WERI-Rb-1 (cell line): ENCODE measurements at regions not wholly inside any gene's neighbourhood (a gene's known extent, or its start where the extent isn't known, plus 50 kb on each side); places are given as distances from the start of the nearest gene placed in this dataset.

ENCODE experiments used
- DNase-seq: peaks from one replicate; pipeline ENCODE4 v3.0.0-alpha.2; 2020
- H3K27ac ChIP-seq: fragments of 250-450 bp; sonication (Bioruptor Pico); 2 replicates; pipeline ENCODE4 v1.5.1; 2020; ENCODE audit warnings: mild to moderate bottlenecking, moderate library complexity
- H3K27me3 ChIP-seq: fragments of 250-450 bp; sonication (Bioruptor Pico); 2 replicates; pipeline ENCODE4 v1.5.1; 2021; ENCODE audit warnings: mild to moderate bottlenecking, low read depth, moderate library complexity; ENCODE audit not compliant: insufficient read depth, severe bottlenecking
- H3K36me3 ChIP-seq: fragments of 250-450 bp; sonication (Bioruptor Pico); 2 replicates; pipeline ENCODE4 v1.5.1; 2020; ENCODE audit warnings: mild to moderate bottlenecking, moderate library complexity
- H3K4me3 ChIP-seq: 2 replicates; pipeline ENCODE4 v1.5.1; 2011; ENCODE audit warnings: low read depth, mild to moderate bottlenecking, control low read depth, low read length
- H3K9me3 ChIP-seq: fragments of 250-450 bp; sonication (Bioruptor Pico); 2 replicates; pipeline ENCODE4 v1.5.1; 2021; ENCODE audit warnings: mild to moderate bottlenecking, moderate library complexity; ENCODE audit not compliant: severe bottlenecking
- CTCF ChIP-seq: IDR thresholded peaks from 2 replicates; pipeline ENCODE4 v1.5.1; 2011; ENCODE audit warnings: low read depth, mild to moderate bottlenecking, control low read depth, inconsistent platforms, low read length

DNA sequence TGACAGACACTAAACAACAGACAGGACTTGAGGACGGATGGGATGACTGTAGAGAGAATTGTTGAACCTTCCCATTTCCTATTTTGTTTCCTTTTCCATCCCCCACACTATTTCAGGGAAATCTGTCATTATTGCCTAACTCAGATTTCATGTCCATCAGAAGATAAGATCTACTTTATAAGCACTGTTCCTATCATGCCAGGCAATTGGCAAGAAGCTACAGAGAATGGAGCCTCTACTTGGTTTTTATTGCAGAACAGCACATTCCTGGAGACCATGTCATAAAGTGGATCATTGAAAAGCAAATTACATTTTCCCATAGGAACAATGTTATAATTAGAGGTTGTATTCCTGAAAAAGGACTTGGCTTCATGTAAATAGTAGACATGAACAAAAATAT is 173.7 kb upstream of the KIF2A start:
- no peaks in the 10 kb centered on the region for H3K36me3 ChIP-seq
- DNase-seq: no peak
- TF ChIP-seq CTCF: no peak
- H3K27me3 ChIP-seq: peaks cover 2% of the 10 kb centered on the region
- no peak overlapping the region for H3K27ac ChIP-seq
- no peak overlapping the region for H3K4me3 ChIP-seq
- H3K9me3 ChIP-seq: no peaks in the 10 kb centered on the region

DNA sequence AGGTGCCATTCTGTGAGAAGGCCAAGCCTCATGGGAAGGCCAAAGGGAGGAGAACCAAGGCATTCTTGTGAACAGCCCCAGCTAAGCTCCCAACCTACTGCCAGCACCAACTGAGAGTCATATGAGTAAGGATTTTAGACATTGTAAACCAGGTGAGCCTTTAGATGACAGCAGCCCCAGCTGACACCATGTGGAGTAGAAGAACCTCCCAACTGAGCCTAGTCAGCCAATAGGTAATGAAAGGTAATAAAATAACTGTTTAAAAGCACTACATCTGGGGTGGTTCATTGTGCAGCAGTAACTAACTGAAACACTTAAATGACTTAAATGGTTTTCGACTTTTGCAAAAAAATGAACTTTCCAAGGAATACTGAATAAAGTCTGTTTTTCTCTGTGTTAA is 172.6 kb upstream of the KIF2A start:
- H3K4me3 ChIP-seq: no peak overlapping the region
- no peaks in the 10 kb centered on the region for H3K9me3 ChIP-seq
- TF ChIP-seq CTCF: no peak
- H3K27ac ChIP-seq: no peak overlapping the region
- no peaks in the 10 kb centered on the region for H3K36me3 ChIP-seq
- no peak for DNase-seq
- H3K27me3 ChIP-seq: peaks cover 7% of the 10 kb centered on the region

DNA sequence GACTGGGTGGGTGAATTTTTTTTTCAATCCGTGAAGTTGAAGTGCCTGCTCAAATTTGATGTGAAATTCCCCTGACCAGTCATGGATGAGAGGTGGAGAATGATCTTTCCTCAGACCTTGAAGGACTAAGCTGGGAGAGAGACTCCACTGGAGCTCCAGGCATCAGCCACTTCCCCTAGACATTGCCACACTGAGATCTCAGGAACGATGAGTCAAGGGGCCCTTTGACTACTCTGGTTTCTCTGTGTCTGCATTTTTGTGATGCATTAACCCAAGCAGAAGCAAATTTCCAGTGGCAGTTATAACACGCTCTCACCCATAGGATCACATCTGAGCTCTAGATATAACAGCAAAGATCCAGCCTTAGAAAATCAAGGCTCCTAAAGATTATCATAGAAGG is 171.2 kb upstream of the KIF2A start:
- H3K27me3 ChIP-seq: peaks cover 7% of the 10 kb centered on the region
- no peak for DNase-seq
- TF ChIP-seq CTCF: no peak

GRCh38 chr5:62137628-62138027 is 168.4 kb upstream of the KIF2A start:
- no peaks in the 10 kb centered on the region for H3K9me3 ChIP-seq
- H3K27ac ChIP-seq: no peak overlapping the region
- no peak for TF ChIP-seq CTCF
- H3K4me3 ChIP-seq: no peak overlapping the region
- H3K36me3 ChIP-seq: no peaks in the 10 kb centered on the region
- peaks cover 15% of the 10 kb centered on the region for H3K27me3 ChIP-seq
- no peak for DNase-seq

More for the DNA sequence above, 171.2 kb upstream of the KIF2A start:
- Histone ChIP-seq H3K9me3 (no peaks in the 10 kb centered on the region), H3K4me3 (no peak overlapping the region), H3K36me3 (no peaks in the 10 kb centered on the region), H3K27ac (no peak overlapping the region)

DNA sequence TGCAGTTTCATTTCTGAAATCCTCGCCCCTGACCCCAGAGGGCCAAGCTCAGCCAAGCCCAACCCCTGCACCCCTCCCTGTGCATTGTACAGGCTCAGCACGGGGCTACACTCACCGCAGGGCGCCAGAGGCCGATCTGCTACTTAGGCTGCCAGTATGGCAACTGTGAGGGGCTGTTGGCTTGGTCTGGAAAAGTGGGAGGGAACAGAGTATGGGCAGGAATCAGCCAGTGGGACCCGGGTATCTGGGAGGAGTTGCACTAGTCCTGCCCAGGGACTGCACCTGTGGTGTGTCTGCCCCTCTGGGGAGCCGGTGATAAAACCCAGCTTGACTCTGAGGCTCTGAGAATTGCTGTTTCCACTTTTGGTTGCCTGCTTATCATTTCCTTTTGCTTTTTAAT is 167.4 kb upstream of the KIF2A start:
- DNase-seq: no peak
- no peaks in the 10 kb centered on the region for H3K36me3 ChIP-seq
- H3K9me3 ChIP-seq: no peaks in the 10 kb centered on the region
- TF ChIP-seq CTCF: no peak
- no peak overlapping the region for H3K4me3 ChIP-seq
- H3K27me3 ChIP-seq: peaks cover 20% of the 10 kb centered on the region
- H3K27ac ChIP-seq: no peak overlapping the region

GRCh38 chr5:62139741-62140140 is 166.3 kb upstream of the KIF2A start:
- no peak for DNase-seq
- H3K4me3 ChIP-seq: no peak overlapping the region
- H3K27ac ChIP-seq: no peak overlapping the region
- H3K27me3 ChIP-seq: peaks cover 31% of the 10 kb centered on the region
- no peak for TF ChIP-seq CTCF
- H3K36me3 ChIP-seq: no peaks in the 10 kb centered on the region
- no peaks in the 10 kb centered on the region for H3K9me3 ChIP-seq
